ENCODE measurements at regions not wholly inside any gene's neighbourhood (a gene's known extent, or its start where the extent isn't known, plus 50 kb on each side); places are given as distances from the start of the nearest gene placed in this dataset.

DNA sequence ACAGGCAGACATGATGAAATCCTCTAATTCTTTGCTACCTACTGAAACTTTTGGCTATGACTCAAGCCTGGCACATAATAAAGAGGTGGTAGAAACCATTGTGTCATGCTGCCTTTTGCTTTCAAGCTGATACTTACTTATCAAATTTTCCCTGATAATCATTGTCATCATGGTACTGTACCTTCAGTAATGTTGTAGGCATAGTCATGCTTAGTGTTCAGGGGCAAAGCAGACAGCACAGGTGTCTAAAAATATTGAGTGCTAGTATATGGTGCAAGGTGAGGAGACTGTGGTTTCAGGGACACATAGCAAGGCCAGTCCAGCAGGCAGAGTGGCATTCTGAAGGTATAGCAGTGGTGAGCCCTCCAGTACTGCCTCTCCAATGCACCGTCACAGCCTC lies 226.9 kb upstream of the DEPDC1 start:
- TF ChIP-seq POLR2A (IDR thresholded peaks at IDR 0.05) = no peak
- TF ChIP-seq POLR2AphosphoS5 (IDR thresholded peaks at IDR 0.05) = no peak
- TF ChIP-seq, protein P1, sequence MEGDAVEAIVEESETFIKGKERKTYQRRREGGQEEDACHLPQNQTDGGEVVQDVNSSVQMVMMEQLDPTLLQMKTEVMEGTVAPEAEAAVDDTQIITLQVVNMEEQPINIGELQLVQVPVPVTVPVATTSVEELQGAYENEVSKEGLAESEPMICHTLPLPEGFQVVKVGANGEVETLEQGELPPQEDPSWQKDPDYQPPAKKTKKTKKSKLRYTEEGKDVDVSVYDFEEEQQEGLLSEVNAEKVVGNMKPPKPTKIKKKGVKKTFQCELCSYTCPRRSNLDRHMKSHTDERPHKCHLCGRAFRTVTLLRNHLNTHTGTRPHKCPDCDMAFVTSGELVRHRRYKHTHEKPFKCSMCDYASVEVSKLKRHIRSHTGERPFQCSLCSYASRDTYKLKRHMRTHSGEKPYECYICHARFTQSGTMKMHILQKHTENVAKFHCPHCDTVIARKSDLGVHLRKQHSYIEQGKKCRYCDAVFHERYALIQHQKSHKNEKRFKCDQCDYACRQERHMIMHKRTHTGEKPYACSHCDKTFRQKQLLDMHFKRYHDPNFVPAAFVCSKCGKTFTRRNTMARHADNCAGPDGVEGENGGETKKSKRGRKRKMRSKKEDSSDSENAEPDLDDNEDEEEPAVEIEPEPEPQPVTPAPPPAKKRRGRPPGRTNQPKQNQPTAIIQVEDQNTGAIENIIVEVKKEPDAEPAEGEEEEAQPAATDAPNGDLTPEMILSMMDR (IDR thresholded peaks at IDR 0.05) = no peak
- no peak for TF ChIP-seq EP300 (IDR thresholded peaks at IDR 0.05)

All from gastroesophageal sphincter (tissue), 3 donors.